ENCODE measurements at regions not wholly inside any gene's neighbourhood (a gene's known extent, or its start where the extent isn't known, plus 50 kb on each side); places are given as distances from the start of the nearest gene placed in this dataset.

- TF ChIP-seq ZNF749 (CRISPR knock-in tag; IDR thresholded peaks at IDR 0.05; ENCODE audit: borderline replicate concordance) (no peak), ZNF557 (CRISPR knock-in tag; IDR thresholded peaks at IDR 0.05) (no peak), ZNF773 (CRISPR knock-in tag; IDR thresholded peaks at IDR 0.05; ENCODE audit: borderline replicate concordance) (no peak), NFKB2 (CRISPR knock-in tag; IDR thresholded peaks at IDR 0.05; ENCODE audit: borderline replicate concordance) (no peak)
- TF ChIP-seq, protein P1, sequence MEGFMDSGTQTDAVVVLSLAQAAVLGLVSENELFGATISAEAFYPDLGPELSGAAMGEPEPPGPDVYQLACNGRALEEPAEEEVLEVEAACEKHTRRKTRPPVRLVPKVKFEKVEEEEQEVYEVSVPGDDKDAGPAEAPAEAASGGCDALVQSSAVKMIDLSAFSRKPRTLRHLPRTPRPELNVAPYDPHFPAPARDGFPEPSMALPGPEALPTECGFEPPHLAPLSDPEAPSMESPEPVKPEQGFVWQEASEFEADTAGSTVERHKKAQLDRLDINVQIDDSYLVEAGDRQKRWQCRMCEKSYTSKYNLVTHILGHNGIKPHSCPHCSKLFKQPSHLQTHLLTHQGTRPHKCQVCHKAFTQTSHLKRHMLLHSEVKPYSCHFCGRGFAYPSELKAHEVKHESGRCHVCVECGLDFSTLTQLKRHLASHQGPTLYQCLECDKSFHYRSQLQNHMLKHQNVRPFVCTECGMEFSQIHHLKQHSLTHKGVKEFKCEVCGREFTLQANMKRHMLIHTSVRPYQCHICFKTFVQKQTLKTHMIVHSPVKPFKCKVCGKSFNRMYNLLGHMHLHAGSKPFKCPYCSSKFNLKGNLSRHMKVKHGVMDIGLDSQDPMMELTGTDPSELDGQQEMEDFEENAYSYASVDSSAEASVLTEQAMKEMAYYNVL (CRISPR knock-in tag; IDR thresholded peaks at IDR 0.05; ENCODE audit: borderline replicate concordance), result no peak
- TF ChIP-seq, protein P2, sequence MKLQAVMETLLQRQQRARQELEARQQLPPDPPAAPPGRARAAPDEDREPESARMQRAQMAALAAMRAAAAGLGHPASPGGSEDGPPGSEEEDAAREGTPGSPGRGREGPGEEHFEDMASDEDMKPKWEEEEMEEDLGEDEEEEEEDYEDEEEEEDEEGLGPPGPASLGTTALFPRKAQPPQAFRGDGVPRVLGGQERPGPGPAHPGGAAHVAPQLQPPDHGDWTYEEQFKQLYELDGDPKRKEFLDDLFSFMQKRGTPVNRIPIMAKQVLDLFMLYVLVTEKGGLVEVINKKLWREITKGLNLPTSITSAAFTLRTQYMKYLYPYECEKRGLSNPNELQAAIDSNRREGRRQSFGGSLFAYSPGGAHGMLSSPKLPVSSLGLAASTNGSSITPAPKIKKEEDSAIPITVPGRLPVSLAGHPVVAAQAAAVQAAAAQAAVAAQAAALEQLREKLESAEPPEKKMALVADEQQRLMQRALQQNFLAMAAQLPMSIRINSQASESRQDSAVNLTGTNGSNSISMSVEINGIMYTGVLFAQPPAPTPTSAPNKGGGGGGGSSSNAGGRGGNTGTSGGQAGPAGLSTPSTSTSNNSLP (IDR thresholded peaks at IDR 0.05; ENCODE audit: low read depth, low read length), result no peak
Measured at GRCh38 chr6:104109806-104110205, 749.9 kb downstream of the HACE1 start (continued).

GRCh38 chr6:104108634-104109033, 751.1 kb downstream of the HACE1 start:
- no peak for TF ChIP-seq ZFAT (CRISPR knock-in tag; conservative IDR thresholded peaks at IDR 0.05)
- no peak for TF ChIP-seq ZNF740 (CRISPR knock-in tag; IDR thresholded peaks at IDR 0.05)
- no peak for TF ChIP-seq ZNF253 (CRISPR knock-in tag; IDR thresholded peaks at IDR 0.05; ENCODE audit: borderline replicate concordance)
- no peak for TF ChIP-seq ZNF431 (CRISPR knock-in tag; IDR thresholded peaks at IDR 0.05; ENCODE audit: borderline replicate concordance, low read depth)
- TF ChIP-seq ASH2L (IDR thresholded peaks at IDR 0.05; ENCODE audit: insufficient read length, low read depth, low read length), result no peak
- BruUV-seq (replicated peaks), result no TSS peak
- H2AFZ ChIP-seq (ENCODE audit: low read length), result no peak overlapping the region
- H3K79me2 ChIP-seq (ENCODE audit: insufficient read depth, low read length), result no peaks in the 10 kb centered on the region
- no peak overlapping the region for H3K4me3 ChIP-seq (replicated peaks in 1 of 3; ENCODE audit: insufficient read depth in 1 of 3, low read depth in 2 of 3, low read length in 3 of 3)
- ChIA-PET POLR2A (no interaction called here), CTCF (ENCODE audit: low intra/inter-chr PET ratio, low total read pairs) (no interaction called here)
- ATAC-seq, result no peak
- intact Hi-C loops (cut with micrococcal nuclease; ENCODE audit: unreplicated experiment), result no loop called here
- no peak for DNase-seq (ENCODE audit: low spot score)
- no peaks in the 10 kb centered on the region for H3K9me3 ChIP-seq (ENCODE audit: low read length)
- H3K4me1 ChIP-seq (ENCODE audit: insufficient read depth, low read length), result no peaks in the 10 kb centered on the region
- no peak overlapping the region for H3K27ac ChIP-seq (ENCODE audit: extremely low read length, insufficient read depth, low read length)
- FAIRE-seq, result no peak
- H3K27me3 ChIP-seq (ENCODE audit: control insufficient read depth in 1 of 2, insufficient read depth in 2 of 2, low read length in 2 of 2), result no peaks in the 10 kb centered on the region
- in situ Hi-C loops (cut with HindIII; ENCODE audit: extremely low pct_ligation_motif_present, low pct_unique_long_range_greater_than_20kb), result no loop called here
- H3K4me2 ChIP-seq (ENCODE audit: low read depth, low read length), result no peak overlapping the region
- H4K20me1 ChIP-seq (ENCODE audit: insufficient read depth, low read length), result no peaks in the 10 kb centered on the region
- no peaks in the 10 kb centered on the region for H3K36me3 ChIP-seq (replicated peaks in 1 of 2; ENCODE audit: control insufficient read depth in 1 of 2, insufficient read depth in 2 of 2, low read length in 2 of 2)
- H3K9ac ChIP-seq (ENCODE audit: insufficient read depth, low read depth, low read length), result no peak overlapping the region

Measured in HepG2 (cell line).